ENCODE measurements at regions not wholly inside any gene's neighbourhood (a gene's known extent, or its start where the extent isn't known, plus 50 kb on each side); places are given as distances from the start of the nearest gene placed in this dataset.

DNA sequence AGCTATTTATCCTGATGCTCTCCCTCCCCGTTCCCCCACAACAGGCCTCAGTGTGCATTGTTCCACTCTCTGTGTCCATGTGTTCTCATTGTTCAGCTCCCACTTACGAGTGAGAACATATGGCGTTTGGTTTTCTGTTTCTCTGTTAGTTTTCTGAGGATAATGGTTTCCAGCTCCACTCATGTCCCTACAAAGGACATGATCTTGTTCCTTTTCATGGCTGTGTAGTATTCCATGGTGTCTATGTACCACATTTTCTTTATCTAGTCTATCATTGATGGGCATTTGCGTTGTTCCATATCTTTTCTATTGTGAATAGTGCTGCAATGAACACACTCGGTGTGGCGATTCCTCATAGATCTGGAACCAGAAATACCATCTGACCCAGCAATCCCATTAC is 225.9 kb upstream of the CDH4 start:
- DNase-seq (no peak), ATAC-seq (replicated peaks) (no peak)
- Mint-ChIP-seq H3K4me1 (no peaks in the 10 kb centered on the region), H3K27me3 (no peaks in the 10 kb centered on the region), H3K27ac (no peak overlapping the region), H3K4me3 (no peak overlapping the region), H3K36me3 (no peaks in the 10 kb centered on the region), H3K9me3 (peaks cover 5 to 12% of the 10 kb centered on the region in 2 donors)

DNA sequence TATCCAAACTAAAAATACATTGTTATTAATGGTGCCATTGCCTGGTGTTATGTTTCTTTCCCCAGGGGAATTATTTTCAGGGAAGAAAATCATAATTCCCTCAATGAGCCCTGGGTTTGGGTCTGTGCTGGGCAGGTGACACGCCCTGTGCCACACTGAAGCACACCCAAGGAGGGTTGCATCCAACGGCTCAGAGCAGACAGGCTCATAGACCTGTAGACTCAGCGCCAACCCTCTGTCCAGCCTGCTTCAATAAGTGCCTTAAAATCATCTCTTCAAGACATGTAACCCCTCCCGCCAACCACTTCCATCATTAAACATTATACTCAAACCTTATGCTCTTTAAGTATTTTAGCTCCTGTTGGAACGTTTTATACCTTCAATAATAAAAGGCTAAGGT is 225.3 kb upstream of the CDH4 start:
- peaks cover 5 to 12% of the 10 kb centered on the region in 2 donors for H3K9me3 Mint-ChIP-seq
- ATAC-seq (replicated peaks) (no peak), DNase-seq (no peak)
- no peak overlapping the region for H3K4me3 Mint-ChIP-seq
- H3K27me3 Mint-ChIP-seq: no peaks in the 10 kb centered on the region
- no peak overlapping the region for H3K27ac Mint-ChIP-seq
- no peaks in the 10 kb centered on the region for H3K4me1 Mint-ChIP-seq
- H3K36me3 Mint-ChIP-seq: no peaks in the 10 kb centered on the region

DNA sequence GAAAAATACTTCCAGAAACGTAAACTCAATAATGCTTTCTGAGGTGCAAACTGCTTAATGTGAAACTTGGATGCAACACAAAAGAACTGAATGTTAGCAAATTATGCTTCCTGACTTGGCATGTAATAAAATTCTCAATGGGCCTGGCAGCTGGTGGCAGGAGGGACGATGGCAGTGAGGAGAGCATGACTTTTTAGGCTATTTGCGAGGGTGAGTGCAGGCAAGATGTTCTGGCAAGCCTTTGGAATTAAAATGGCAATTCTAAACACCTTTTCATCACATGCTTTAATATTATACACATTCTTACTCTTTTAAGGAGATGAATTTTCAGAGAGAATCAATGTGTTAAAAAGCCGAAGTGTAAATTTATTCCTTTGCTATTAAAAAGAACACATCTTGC is 224.8 kb upstream of the CDH4 start:
- no peaks in the 10 kb centered on the region for H3K4me1 Mint-ChIP-seq
- H3K9me3 Mint-ChIP-seq: peaks cover 5 to 12% of the 10 kb centered on the region in 2 donors
- ATAC-seq (replicated peaks) (no peak), DNase-seq (no peak)
- H3K36me3 Mint-ChIP-seq: no peaks in the 10 kb centered on the region
- no peak overlapping the region for H3K27ac Mint-ChIP-seq
- no peaks in the 10 kb centered on the region for H3K27me3 Mint-ChIP-seq
- no peak overlapping the region for H3K4me3 Mint-ChIP-seq

- Mint-ChIP-seq H3K4me1 (no peaks in the 10 kb centered on the region), H3K27ac (no peak overlapping the region), H3K27me3 (no peaks in the 10 kb centered on the region), H3K9me3 (peaks cover 14% of the 10 kb centered on the region in 2 donors), H3K4me3 (no peak overlapping the region), H3K36me3 (no peaks in the 10 kb centered on the region)
- DNase-seq: no peak
- ATAC-seq (replicated peaks): no peak
These were observed 221.9 kb upstream of the CDH4 start for GRCh38 chr20:61030130-61030529.

GRCh38 chr20:61031101-61031830 is 220.8 kb upstream of the CDH4 start:
- H3K4me3 Mint-ChIP-seq: no peak overlapping the region
- H3K27ac Mint-ChIP-seq: no peak overlapping the region
- peaks cover 14 to 15% of the 10 kb centered on the region in 2 donors for H3K9me3 Mint-ChIP-seq
- DNase-seq (no peak), ATAC-seq (replicated peaks) (no peak)
- no peaks in the 10 kb centered on the region for H3K27me3 Mint-ChIP-seq
- H3K36me3 Mint-ChIP-seq: no peaks in the 10 kb centered on the region
- no peaks in the 10 kb centered on the region for H3K4me1 Mint-ChIP-seq

DNA sequence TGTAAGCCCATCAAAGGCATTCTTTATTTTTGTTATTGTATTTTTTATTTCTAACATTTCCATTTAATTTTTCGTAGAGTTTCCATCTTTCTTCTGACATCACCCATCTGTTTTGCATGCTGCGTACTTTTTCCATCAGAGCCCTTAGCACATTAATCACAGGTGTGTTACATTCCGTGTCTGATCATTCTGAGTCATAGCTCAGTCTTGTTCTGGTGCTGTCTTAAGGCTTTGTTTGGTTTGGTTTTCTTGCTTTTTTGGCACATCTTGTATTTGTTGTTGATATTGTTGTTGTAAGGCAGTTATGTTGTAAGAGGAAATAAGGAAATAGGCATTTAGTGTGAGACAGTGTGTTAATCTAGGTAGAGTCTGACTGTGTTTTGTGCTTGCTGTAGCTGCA is 214.6 kb upstream of the CDH4 start:
- no peaks in the 10 kb centered on the region for H3K27me3 Mint-ChIP-seq
- no peak overlapping the region for H3K4me3 Mint-ChIP-seq
- H3K27ac Mint-ChIP-seq: no peak overlapping the region
- H3K4me1 Mint-ChIP-seq: no peaks in the 10 kb centered on the region
- no peaks in the 10 kb centered on the region for H3K36me3 Mint-ChIP-seq
- peaks cover 13 to 18% of the 10 kb centered on the region in 2 donors for H3K9me3 Mint-ChIP-seq
- ATAC-seq (replicated peaks): no peak
- no peak for DNase-seq

GRCh38 chr20:61041481-61041880 is 210.6 kb upstream of the CDH4 start:
- Mint-ChIP-seq H3K4me1 (no peaks in the 10 kb centered on the region), H3K9me3 (peaks cover 7 to 8% of the 10 kb centered on the region in 2 donors), H3K4me3 (no peak overlapping the region), H3K27ac (no peak overlapping the region), H3K36me3 (no peaks in the 10 kb centered on the region), H3K27me3 (no peaks in the 10 kb centered on the region)
- ATAC-seq (replicated peaks) (no peak), DNase-seq (no peak)

- Mint-ChIP-seq H3K36me3 (no peaks in the 10 kb centered on the region), H3K9me3 (peaks cover 0 to 3% of the 10 kb centered on the region in 2 donors), H3K4me3 (no peak overlapping the region), H3K4me1 (no peaks in the 10 kb centered on the region), H3K27ac (no peak overlapping the region), H3K27me3 (no peaks in the 10 kb centered on the region)
- ATAC-seq (replicated peaks) (no peak), DNase-seq (no peak)
These were observed 209.3 kb upstream of the CDH4 start for GRCh38 chr20:61042506-61043385.

DNA sequence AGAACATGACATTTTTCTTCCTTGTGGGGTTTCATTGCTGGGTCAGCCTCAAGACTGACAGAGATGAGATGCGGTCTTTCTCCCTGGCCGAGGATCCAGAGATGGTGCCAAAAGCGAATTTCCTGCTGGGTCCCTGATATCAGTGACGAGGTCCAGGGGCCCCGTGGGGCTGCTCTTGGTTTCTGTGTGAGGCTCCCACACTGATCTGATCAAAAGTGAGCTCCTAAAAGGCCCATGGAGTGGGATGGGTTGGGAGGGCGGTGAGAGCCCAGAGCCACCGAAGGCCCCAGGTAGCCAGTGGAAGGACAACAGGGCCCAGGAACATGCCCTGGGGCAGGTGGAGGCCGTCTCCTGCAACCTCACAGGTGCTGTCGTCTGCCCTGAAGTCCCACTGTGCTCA is 208.4 kb upstream of the CDH4 start:
- Mint-ChIP-seq H3K4me1 (no peaks in the 10 kb centered on the region), H3K4me3 (no peak overlapping the region), H3K27me3 (no peaks in the 10 kb centered on the region), H3K9me3 (peaks cover 0 to 2% of the 10 kb centered on the region in 2 donors), H3K27ac (no peak overlapping the region), H3K36me3 (no peaks in the 10 kb centered on the region)
- no peak for ATAC-seq (replicated peaks)
- no peak for DNase-seq

GRCh38 chr20:61044499-61044898 is 207.6 kb upstream of the CDH4 start:
- no peaks in the 10 kb centered on the region for H3K4me1 Mint-ChIP-seq
- ATAC-seq (replicated peaks): no peak

DNA sequence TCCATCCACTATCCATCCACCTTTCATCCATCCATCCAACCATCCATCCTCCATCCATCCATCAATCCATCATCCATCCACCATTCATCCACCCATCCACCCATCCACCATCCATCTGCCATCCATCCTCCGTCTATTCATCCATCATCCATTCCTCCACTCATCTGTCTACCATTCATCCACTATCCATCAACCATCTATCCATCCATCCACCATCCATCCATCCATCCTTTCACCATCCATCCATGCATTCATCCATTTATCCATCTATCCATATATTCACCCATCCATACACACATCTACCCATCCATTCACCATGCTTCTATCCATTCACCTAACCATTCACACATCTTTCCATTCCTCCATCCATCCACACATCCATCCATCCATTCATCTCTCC is 207.0 kb upstream of the CDH4 start:
- Mint-ChIP-seq H3K4me1 (no peaks in the 10 kb centered on the region), H3K4me3 (no peak overlapping the region), H3K27ac (no peak overlapping the region), H3K36me3 (no peaks in the 10 kb centered on the region), H3K9me3 (peaks cover 0 to 3% of the 10 kb centered on the region in 2 donors), H3K27me3 (no peaks in the 10 kb centered on the region)
- ATAC-seq (replicated peaks) (no peak), DNase-seq (no peak)

More at GRCh38 chr20:61044499-61044898, 207.6 kb upstream of the CDH4 start:
- DNase-seq: no peak
- Mint-ChIP-seq H3K4me3 (no peak overlapping the region), H3K9me3 (peaks cover 0 to 3% of the 10 kb centered on the region in 2 donors), H3K36me3 (no peaks in the 10 kb centered on the region), H3K27ac (no peak overlapping the region), H3K27me3 (no peaks in the 10 kb centered on the region)

- Mint-ChIP-seq H3K36me3 (no peaks in the 10 kb centered on the region), H3K9me3 (peaks cover 0 to 3% of the 10 kb centered on the region in 2 donors), H3K4me1 (no peaks in the 10 kb centered on the region), H3K27ac (no peak overlapping the region), H3K27me3 (no peaks in the 10 kb centered on the region), H3K4me3 (no peak overlapping the region)
- ATAC-seq (replicated peaks): no peak
- no peak for DNase-seq
These were observed 206.0 kb upstream of the CDH4 start for GRCh38 chr20:61045876-61046585.

GRCh38 chr20:61046721-61047351 is 205.2 kb upstream of the CDH4 start:
- Mint-ChIP-seq H3K4me3 (no peak overlapping the region), H3K27ac (no peak overlapping the region), H3K4me1 (no peaks in the 10 kb centered on the region), H3K36me3 (no peaks in the 10 kb centered on the region), H3K9me3 (peaks cover 0 to 3% of the 10 kb centered on the region in 2 donors), H3K27me3 (no peaks in the 10 kb centered on the region)
- ATAC-seq (replicated peaks) (no peak), DNase-seq (no peak)

DNA sequence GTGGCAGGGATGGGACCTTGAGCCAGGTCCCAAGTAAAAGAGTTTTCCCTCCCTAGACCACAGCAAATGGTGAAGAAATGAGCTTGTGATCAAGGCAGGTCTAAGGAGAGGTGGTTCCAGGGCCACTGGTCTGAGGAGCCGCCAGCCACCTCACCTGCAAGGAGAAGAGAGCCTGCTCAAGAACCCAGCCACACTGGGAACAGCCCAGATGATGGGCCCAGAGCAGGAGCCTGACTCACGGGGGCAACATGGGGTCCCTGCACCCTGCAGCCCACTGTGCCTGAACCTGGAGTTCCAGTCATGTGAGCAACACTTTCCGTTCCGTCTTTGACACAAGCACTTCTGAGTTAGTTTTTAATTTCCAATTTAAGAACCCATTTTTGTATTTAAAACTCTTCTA is 204.5 kb upstream of the CDH4 start:
- Mint-ChIP-seq H3K36me3 (no peaks in the 10 kb centered on the region), H3K4me1 (no peaks in the 10 kb centered on the region), H3K27me3 (no peaks in the 10 kb centered on the region), H3K9me3 (peaks cover 0 to 3% of the 10 kb centered on the region in 2 donors), H3K4me3 (no peak overlapping the region), H3K27ac (no peak overlapping the region)
- ATAC-seq (replicated peaks) (no peak), DNase-seq (no peak)

Data from stimulated activated naive B cell treated with anti-CD40 and anti-IgM and Interleukin-4, amounts not matched to agents 10 μg/mL and 1 μg/mL and 100 μg/mL, for 72 hours (primary cell).